Superior temporal gyrus (tissue), 1 donor: ENCODE measurements at regions not wholly inside any gene's neighbourhood (a gene's known extent, or its start where the extent isn't known, plus 50 kb on each side); places are given as distances from the start of the nearest gene placed in this dataset.
A peak's percentile ranks its signal among the peaks of the same experiment; 100 is the strongest.
"Not testable (repeated sequence)": the region's sequence is repeated elsewhere in the genome, so short reads cannot be mapped to it uniquely, and the experiment has no call there.

Experiments
- DNase-seq: peaks from one replicate; pipeline ENCODE4 v3.0.0-alpha.2; 2016; ENCODE audit errors: extremely low spot score

GRCh38 chr6:28802417-28803336, 121.1 kb downstream of the TRIM27 start:
- DNase-seq, result no peak

GRCh38 chr6:28803337-28803709, 120.5 kb downstream of the TRIM27 start:
- DNase-seq, result no peak

GRCh38 chr6:28807682-28808280, 116.0 kb downstream of the TRIM27 start:
- no peak for DNase-seq

DNA sequence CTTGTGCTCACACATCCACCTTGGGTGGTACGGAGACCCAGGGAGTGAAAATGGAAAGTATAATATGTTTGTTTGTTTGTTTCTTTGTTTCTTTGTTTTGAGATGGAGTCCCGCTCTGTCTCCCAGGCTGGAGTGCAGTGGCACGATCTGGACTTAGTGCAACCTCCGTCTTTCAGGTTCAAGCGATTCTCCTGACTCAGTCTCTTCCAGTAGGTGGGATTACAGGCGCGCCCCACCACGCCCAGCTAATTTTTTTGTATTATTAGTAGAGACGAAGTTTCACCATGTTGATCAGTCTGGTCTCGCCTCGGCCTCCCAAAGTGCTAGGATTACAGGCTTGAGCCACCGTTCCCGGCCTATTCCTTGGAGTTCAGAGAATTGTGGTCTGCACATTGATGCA, 115.4 kb downstream of the TRIM27 start:
- DNase-seq, result no peak

DNA sequence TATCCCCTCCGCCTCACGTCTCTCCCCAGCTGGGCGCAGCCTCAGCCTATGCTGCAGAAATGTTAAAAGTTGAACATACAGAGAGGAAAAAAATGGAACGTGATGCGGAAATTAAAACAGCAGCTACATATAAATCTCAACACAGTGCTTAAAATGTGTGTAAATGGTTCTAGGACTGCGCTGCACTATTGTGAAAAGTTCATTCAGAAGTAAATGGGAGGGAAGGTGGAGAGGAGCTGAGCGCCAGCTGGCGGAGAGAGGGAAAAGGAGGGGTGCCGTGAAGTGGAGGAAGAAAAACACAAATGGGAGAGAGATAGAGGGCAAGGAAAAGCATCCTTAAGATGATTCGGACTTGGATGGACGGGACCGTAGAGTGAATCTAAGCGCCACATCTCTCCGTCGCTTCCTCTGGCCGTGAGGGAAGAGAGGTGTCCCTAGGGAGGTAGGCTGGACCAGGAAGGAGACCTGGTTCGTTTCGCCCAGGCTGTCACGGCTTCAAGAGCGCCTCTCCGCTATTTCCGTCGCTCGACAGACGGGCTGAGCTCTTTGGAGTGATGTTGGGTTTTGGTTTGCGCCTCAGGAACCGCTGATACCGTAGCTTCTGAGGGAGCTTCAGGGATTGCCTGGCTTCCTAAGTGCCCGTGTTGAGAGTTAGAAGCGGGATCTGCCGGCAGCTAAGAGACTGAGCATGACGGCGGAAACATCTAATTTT, 113.7 kb downstream of the TRIM27 start:
- DNase-seq, result no peak

DNA sequence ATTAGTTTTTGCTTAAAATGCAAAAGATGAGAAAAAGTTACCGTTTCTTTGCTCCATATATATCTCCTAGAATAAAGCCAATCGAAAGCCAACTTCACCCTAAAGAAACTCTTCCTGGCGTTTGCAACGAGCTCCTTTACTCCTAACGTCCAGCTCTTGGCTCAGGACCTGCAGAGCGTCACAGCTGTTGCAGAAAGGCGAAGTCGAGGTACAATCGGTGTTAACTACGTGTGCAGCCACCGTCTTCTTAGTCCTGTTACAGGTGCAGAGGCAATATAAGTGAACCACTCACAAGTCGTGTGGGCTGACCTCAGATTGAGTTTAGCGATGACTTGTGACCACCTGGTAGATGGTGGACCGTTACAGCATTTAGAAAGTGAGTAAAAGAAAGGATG, 113.1 kb downstream of the TRIM27 start:
- DNase-seq, result no peak

DNA sequence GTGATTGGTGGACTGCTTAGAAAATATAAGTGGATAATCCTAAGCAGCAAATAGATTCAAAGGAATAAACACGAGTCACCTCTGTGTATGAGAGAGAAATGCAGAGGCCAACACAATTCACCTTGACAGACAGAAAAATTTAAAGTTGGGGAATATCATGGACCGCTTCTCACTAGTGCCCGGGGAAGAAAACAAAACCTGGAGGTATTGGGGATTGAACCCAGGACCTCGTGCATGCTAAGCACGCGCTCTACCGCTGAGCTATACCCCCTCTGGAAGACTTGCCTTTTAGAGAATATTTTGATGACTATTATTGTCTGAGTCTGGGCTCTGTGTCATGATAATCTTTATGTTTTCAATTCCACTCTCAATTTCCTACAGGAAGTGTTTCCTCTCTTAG, 111.9 kb downstream of the TRIM27 start:
- no peak for DNase-seq

- no peak for DNase-seq
Measured at GRCh38 chr6:28812778-28813569, 110.8 kb downstream of the TRIM27 start.

DNA sequence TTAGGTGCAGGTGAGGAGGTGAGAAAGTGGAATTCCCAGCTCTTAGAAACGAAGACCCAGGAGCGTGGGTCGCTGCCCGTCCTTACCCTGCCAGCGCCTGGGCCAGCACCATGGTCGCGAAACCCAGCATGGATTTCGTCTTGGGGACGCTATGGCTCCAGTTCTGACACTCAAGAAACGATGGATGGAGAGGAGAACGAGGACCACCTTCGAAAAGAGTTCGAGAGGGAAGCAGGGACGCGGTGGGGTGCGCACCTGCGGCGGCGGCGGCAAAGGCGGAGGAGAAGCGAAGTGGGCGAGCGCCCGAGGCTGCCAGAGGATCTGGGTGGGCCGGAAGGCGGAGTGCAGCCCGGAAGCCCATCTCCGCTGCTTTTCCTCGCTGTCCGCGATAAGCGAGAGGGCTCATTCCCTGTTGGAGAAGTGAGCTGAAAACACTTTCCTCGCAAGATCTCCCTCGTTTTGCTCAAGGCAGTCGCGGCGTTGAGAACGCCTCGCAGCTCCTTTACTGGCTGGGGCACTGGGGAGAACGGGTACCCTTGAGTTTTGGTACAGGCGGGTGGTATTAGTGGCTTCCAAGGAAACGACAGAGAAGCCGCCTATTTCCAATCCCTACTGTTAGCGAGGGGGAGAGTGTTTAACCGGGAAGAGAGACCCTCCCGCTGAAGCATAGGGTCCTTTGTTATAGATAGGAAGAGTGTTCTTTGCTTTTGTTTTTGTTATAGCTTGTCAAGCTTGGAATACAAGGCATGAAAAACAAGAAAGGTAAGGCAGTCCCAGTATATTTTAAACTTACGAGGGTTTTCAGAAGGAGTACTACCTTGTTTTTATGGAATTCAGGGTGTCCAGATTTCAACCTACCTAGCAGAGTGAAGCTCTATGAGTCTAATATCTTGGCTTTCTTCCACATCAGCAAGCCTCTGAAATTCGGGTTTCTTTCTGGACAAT, 109.5 kb downstream of the TRIM27 start:
- DNase-seq, result no peak

GRCh38 chr6:28816339-28816908, 107.4 kb downstream of the TRIM27 start:
- no peak for DNase-seq

- no peak for DNase-seq
Measured at GRCh38 chr6:28816909-28817807, 106.6 kb downstream of the TRIM27 start.

- DNase-seq, result no peak
Measured at GRCh38 chr6:28817808-28818145, 106.0 kb downstream of the TRIM27 start.

DNA sequence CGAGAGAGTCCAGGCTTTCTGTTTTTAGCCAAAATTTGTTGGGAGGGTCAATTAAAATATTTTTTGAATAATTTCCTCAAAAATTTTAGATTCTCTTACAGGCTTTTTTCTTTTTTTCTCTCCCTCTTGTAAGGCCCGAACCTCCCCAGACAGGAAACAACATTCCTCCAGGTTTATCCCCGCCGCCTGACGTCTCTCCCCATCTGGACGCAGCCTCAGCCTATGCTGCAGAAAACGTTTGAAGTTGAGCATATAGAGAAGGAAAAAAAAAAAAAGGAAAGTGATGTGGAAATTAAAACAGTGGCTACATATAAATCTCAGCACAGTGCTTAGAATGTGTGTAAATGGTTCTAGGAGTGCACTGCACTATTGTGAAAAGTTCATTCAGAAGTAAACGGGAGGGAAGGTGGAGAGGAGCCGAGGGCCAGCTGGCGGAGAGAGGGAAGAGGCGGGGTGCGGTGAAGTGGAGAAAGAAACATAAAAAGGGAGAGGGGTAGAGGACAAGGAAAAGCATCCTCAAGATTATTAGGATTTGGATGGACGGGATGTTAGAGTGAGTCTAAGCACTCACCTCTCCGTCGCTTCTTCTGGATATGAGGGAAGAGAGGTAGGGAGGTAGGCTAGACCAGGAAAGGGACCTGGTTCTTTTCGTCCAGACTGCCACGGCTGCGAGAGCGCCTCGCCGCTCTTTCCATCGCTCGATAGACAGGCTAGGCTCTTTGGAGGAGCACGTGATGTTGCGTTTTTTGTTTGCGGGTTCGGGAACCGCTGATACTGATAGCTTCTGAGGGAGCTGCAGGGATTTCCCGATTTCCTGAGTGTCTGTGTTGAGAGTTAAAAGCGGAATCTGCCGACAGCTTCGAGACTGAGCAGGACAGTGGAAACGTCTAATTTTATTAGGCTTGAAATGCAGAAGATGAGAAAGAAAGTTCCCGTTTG, 98.7 kb downstream of the TRIM27 start:
- no peak for DNase-seq

GRCh38 chr6:28825732-28826293, 98.0 kb downstream of the TRIM27 start:
- DNase-seq, result no peak

DNA sequence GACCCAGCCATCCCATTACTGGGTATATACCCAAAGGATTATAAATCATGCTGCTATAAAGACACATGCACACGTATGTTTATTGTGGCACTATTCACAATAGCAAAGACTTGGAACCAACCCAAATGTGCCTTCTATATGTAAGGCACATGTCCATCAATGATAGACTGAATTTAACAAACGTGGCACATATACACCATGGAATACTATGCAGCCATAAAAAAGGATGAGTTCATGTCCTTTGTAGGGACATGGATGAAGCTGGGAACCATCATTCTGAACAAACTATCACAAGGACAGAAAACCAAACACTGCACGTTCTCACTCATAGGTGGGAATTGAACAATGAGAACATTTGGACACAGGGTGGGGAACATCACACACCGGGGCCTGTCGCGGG, 92.1 kb downstream of the TRIM27 start:
- DNase-seq, result not testable (repeated sequence)

GRCh38 chr6:28836703-28837102, 87.1 kb downstream of the TRIM27 start:
- DNase-seq, result not testable (repeated sequence)

DNA sequence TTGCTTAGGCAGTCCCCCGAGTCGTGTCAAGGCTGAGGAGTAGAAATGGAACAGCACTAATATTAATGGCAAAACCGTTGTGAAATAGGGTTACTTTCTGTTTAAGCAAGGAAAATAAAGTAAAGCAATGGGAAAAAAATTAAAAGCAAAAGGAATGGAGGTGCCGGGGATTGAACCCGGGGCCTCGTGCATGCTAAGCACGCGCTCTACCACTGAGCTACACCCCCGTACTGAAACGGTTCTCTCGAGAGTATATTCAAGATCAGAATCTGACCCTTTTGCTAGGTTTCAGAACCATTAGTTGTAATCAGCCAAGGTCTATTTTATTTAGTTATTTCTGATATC, 85.5 kb downstream of the TRIM27 start:
- DNase-seq, result peak; percentile 97
